Skeletal muscle satellite cell (primary cell): ENCODE measurements at regions not wholly inside any gene's neighbourhood (a gene's known extent, or its start where the extent isn't known, plus 50 kb on each side); places are given as distances from the start of the nearest gene placed in this dataset.
"Not testable (repeated sequence)": the region's sequence is repeated elsewhere in the genome, so short reads cannot be mapped to it uniquely, and the experiment has no call there.

Source experiments
- H3K27me3 ChIP-seq: 2 replicates; pipeline ENCODE4 v1.7.0; 2013; ENCODE audit warnings: low read length; ENCODE audit not compliant: control insufficient read depth, insufficient read depth
- H3K36me3 ChIP-seq: 2 replicates; pipeline ENCODE4 v1.7.0; 2013; ENCODE audit warnings: mild to moderate bottlenecking, control low read depth, low read length; ENCODE audit not compliant: insufficient read depth
- H3K4me1 ChIP-seq: 2 replicates; pipeline ENCODE4 v1.7.0; 2013; ENCODE audit warnings: low read length; ENCODE audit not compliant: control insufficient read depth, insufficient read depth
- H3K4me2 ChIP-seq: 2 replicates; pipeline ENCODE4 v1.7.0; 2013; ENCODE audit warnings: mild to moderate bottlenecking, low read length
- H3K4me3 ChIP-seq: 2 replicates; pipeline ENCODE4 v1.7.0; 2013; ENCODE audit warnings: low read length
- H3K9ac ChIP-seq: 2 replicates; pipeline ENCODE4 v1.7.0; 2013; ENCODE audit warnings: mild to moderate bottlenecking, low read depth, low read length, moderate library complexity
- H3K9me3 ChIP-seq: replicated peaks from 2 replicates; pipeline ENCODE4 v1.7.0; 2013; ENCODE audit warnings: mild to moderate bottlenecking, control low read depth, low read length

- no peak overlapping the region for H3K4me3 ChIP-seq
- peaks cover 16% of the 10 kb centered on the region for H3K4me1 ChIP-seq
- H3K36me3 ChIP-seq = no peaks in the 10 kb centered on the region
- H3K9me3 ChIP-seq = no peaks in the 10 kb centered on the region
- no peaks in the 10 kb centered on the region for H3K27me3 ChIP-seq
- no peak overlapping the region for H3K9ac ChIP-seq
- H3K4me2 ChIP-seq = peak overlapping the region; percentile 68
These were observed 300.4 kb downstream of the DLEU7 start for GRCh38 chr13:50543141-50543540.

GRCh38 chr13:50543782-50544181 lies 299.7 kb downstream of the DLEU7 start:
- Histone ChIP-seq H3K9ac (no peak overlapping the region), H3K27me3 (no peaks in the 10 kb centered on the region), H3K4me2 (peak overlapping the region; percentile 68), H3K4me3 (peak overlapping the region; percentile 15), H3K36me3 (no peaks in the 10 kb centered on the region), H3K4me1 (peaks cover 16% of the 10 kb centered on the region), H3K9me3 (no peaks in the 10 kb centered on the region)

GRCh38 chr13:50544211-50544610 lies 299.3 kb downstream of the DLEU7 start:
- Histone ChIP-seq H3K4me3 (no peak overlapping the region), H3K9ac (no peak overlapping the region)

GRCh38 chr13:50547175-50547574 lies 296.3 kb downstream of the DLEU7 start:
- H3K4me1 ChIP-seq = peaks cover 16% of the 10 kb centered on the region
- not testable (repeated sequence) for H3K4me2 ChIP-seq, H3K36me3 ChIP-seq, H3K4me3 ChIP-seq, H3K9ac ChIP-seq, H3K9me3 ChIP-seq, H3K27me3 ChIP-seq

More at GRCh38 chr13:50544211-50544610, 299.3 kb downstream of the DLEU7 start:
- Histone ChIP-seq H3K9me3 (no peaks in the 10 kb centered on the region), H3K4me1 (peaks cover 16% of the 10 kb centered on the region), H3K36me3 (no peaks in the 10 kb centered on the region), H3K27me3 (no peaks in the 10 kb centered on the region), H3K4me2 (peak overlapping the region; percentile 68)

GRCh38 chr13:50548586-50548985 lies 294.9 kb downstream of the DLEU7 start:
- Histone ChIP-seq H3K4me3 (no peak overlapping the region), H3K9ac (no peak overlapping the region)

GRCh38 chr13:50549221-50549942 lies 294.1 kb downstream of the DLEU7 start:
- H3K4me3 ChIP-seq = no peak overlapping the region
- peaks cover 4% of the 10 kb centered on the region for H3K4me1 ChIP-seq
- H3K4me2 ChIP-seq = no peak overlapping the region
- no peak overlapping the region for H3K9ac ChIP-seq
- no peaks in the 10 kb centered on the region for H3K9me3 ChIP-seq
- no peaks in the 10 kb centered on the region for H3K27me3 ChIP-seq
- no peaks in the 10 kb centered on the region for H3K36me3 ChIP-seq

More at GRCh38 chr13:50548586-50548985, 294.9 kb downstream of the DLEU7 start:
- Histone ChIP-seq H3K4me1 (peaks cover 10% of the 10 kb centered on the region), H3K27me3 (no peaks in the 10 kb centered on the region), H3K36me3 (no peaks in the 10 kb centered on the region), H3K9me3 (no peaks in the 10 kb centered on the region), H3K4me2 (no peak overlapping the region)

GRCh38 chr13:50550151-50550550 lies 293.3 kb downstream of the DLEU7 start:
- H3K27me3 ChIP-seq = no peaks in the 10 kb centered on the region
- no peak overlapping the region for H3K9ac ChIP-seq
- H3K36me3 ChIP-seq = no peaks in the 10 kb centered on the region
- H3K4me1 ChIP-seq = no peaks in the 10 kb centered on the region
- H3K4me2 ChIP-seq = no peak overlapping the region
- no peaks in the 10 kb centered on the region for H3K9me3 ChIP-seq
- no peak overlapping the region for H3K4me3 ChIP-seq

GRCh38 chr13:50552424-50552966 lies 291.0 kb downstream of the DLEU7 start:
- Histone ChIP-seq H3K36me3 (no peaks in the 10 kb centered on the region), H3K4me3 (no peak overlapping the region), H3K9ac (no peak overlapping the region), H3K4me2 (no peak overlapping the region), H3K4me1 (no peaks in the 10 kb centered on the region), H3K9me3 (no peaks in the 10 kb centered on the region), H3K27me3 (peaks cover 7% of the 10 kb centered on the region)

GRCh38 chr13:50561739-50562138 lies 281.8 kb downstream of the DLEU7 start:
- H3K4me1 ChIP-seq = no peaks in the 10 kb centered on the region
- H3K36me3 ChIP-seq = no peaks in the 10 kb centered on the region
- H3K4me2 ChIP-seq = no peak overlapping the region
- H3K9ac ChIP-seq = no peak overlapping the region
- H3K9me3 ChIP-seq = no peaks in the 10 kb centered on the region
- H3K4me3 ChIP-seq = no peak overlapping the region
- peaks cover 23% of the 10 kb centered on the region for H3K27me3 ChIP-seq

- Histone ChIP-seq H3K4me1 (no peaks in the 10 kb centered on the region), H3K9ac (no peak overlapping the region), H3K36me3 (no peaks in the 10 kb centered on the region), H3K9me3 (no peaks in the 10 kb centered on the region), H3K27me3 (peaks cover 6% of the 10 kb centered on the region), H3K4me3 (no peak overlapping the region), H3K4me2 (no peak overlapping the region)
These were observed 276.8 kb downstream of the DLEU7 start for GRCh38 chr13:50566646-50567045.

GRCh38 chr13:50572129-50572528 lies 271.4 kb downstream of the DLEU7 start:
- H3K9ac ChIP-seq = no peak overlapping the region
- no peaks in the 10 kb centered on the region for H3K36me3 ChIP-seq
- H3K9me3 ChIP-seq = no peaks in the 10 kb centered on the region
- no peaks in the 10 kb centered on the region for H3K27me3 ChIP-seq
- peaks cover 18% of the 10 kb centered on the region for H3K4me1 ChIP-seq
- no peak overlapping the region for H3K4me2 ChIP-seq
- no peak overlapping the region for H3K4me3 ChIP-seq

- Histone ChIP-seq H3K27me3 (no peaks in the 10 kb centered on the region), H3K36me3 (no peaks in the 10 kb centered on the region), H3K4me3 (no peak overlapping the region), H3K9ac (no peak overlapping the region), H3K9me3 (no peaks in the 10 kb centered on the region), H3K4me2 (no peak overlapping the region), H3K4me1 (peaks cover 18% of the 10 kb centered on the region)
These were observed 270.4 kb downstream of the DLEU7 start for GRCh38 chr13:50573066-50573465.
